ENCODE measurements at regions not wholly inside any gene's neighbourhood (a gene's known extent, or its start where the extent isn't known, plus 50 kb on each side); places are given as distances from the start of the nearest gene placed in this dataset.

- no peak for TF ChIP-seq CTCF (IDR thresholded peaks at IDR 0.05; ENCODE audit: low read depth, low read length, missing input control)
- TF ChIP-seq ZBTB33 (IDR thresholded peaks at IDR 0.05): no peak
- TF ChIP-seq RAD21 (IDR thresholded peaks at IDR 0.05): no peak
- TF ChIP-seq TAF1 (conservative IDR thresholded peaks at IDR 0.05): no peak
- no peak for TF ChIP-seq REST (IDR thresholded peaks at IDR 0.05)
- TF ChIP-seq YY1 (IDR thresholded peaks at IDR 0.05): no peak
- TF ChIP-seq, protein P1, sequence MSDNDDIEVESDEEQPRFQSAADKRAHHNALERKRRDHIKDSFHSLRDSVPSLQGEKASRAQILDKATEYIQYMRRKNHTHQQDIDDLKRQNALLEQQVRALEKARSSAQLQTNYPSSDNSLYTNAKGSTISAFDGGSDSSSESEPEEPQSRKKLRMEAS (IDR thresholded peaks at IDR 0.05): no peak
- no peak for TF ChIP-seq JUND (IDR thresholded peaks at IDR 0.05)
- no peak for TF ChIP-seq FOXA1 (IDR thresholded peaks at IDR 0.05)
- TF ChIP-seq GABPA (IDR thresholded peaks at IDR 0.05 in 1 of 2, conservative IDR thresholded peaks at IDR 0.05 in 1 of 2): no peak
- TF ChIP-seq, protein P2, sequence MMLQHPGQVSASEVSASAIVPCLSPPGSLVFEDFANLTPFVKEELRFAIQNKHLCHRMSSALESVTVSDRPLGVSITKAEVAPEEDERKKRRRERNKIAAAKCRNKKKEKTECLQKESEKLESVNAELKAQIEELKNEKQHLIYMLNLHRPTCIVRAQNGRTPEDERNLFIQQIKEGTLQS (IDR thresholded peaks at IDR 0.05): no peak
- TF ChIP-seq NR2F2 (IDR thresholded peaks at IDR 0.05): no peak
These were observed 211.2 kb downstream of the COX18 start for GRCh38 chr4:72858328-72858727.
